ENCODE measurements at regions not wholly inside any gene's neighbourhood (a gene's known extent, or its start where the extent isn't known, plus 50 kb on each side); places are given as distances from the start of the nearest gene placed in this dataset.

- H3K4me1 ChIP-seq (ENCODE audit: insufficient read depth) = peaks cover 3% of the 10 kb centered on the region; the same call in 1 of the 2 replicates
- no peak for ATAC-seq
- TF ChIP-seq ZNF331 (CRISPR knock-in tag; IDR thresholded peaks at IDR 0.05; ENCODE audit: low read depth) (no peak), ZNF114 (CRISPR knock-in tag; IDR thresholded peaks at IDR 0.05) (no peak), EZH2 (IDR thresholded peaks at IDR 0.05; ENCODE audit: low read depth, unreplicated experiment) (no peak), CTCF (conservative IDR thresholded peaks at IDR 0.05; ENCODE audit: low read depth in 2 of 2) (no peak), STAT1 (IDR thresholded peaks at IDR 0.05; ENCODE audit: unreplicated experiment) (no peak), NANOG (IDR thresholded peaks at IDR 0.05; ENCODE audit: borderline replicate concordance) (no peak), EZH2phosphoT487 (IDR thresholded peaks at IDR 0.05; ENCODE audit: unreplicated experiment) (no peak), JUNB (IDR thresholded peaks at IDR 0.05; ENCODE audit: unreplicated experiment) (no peak), CREB1 (CRISPR knock-in tag; IDR thresholded peaks at IDR 0.05; ENCODE audit: low read depth) (no peak), ETS1 (IDR thresholded peaks at IDR 0.05) (no peak), POLR2AphosphoS5 (IDR thresholded peaks at IDR 0.05; ENCODE audit: low read depth) (no peak)
- TF ChIP-seq, protein P1, sequence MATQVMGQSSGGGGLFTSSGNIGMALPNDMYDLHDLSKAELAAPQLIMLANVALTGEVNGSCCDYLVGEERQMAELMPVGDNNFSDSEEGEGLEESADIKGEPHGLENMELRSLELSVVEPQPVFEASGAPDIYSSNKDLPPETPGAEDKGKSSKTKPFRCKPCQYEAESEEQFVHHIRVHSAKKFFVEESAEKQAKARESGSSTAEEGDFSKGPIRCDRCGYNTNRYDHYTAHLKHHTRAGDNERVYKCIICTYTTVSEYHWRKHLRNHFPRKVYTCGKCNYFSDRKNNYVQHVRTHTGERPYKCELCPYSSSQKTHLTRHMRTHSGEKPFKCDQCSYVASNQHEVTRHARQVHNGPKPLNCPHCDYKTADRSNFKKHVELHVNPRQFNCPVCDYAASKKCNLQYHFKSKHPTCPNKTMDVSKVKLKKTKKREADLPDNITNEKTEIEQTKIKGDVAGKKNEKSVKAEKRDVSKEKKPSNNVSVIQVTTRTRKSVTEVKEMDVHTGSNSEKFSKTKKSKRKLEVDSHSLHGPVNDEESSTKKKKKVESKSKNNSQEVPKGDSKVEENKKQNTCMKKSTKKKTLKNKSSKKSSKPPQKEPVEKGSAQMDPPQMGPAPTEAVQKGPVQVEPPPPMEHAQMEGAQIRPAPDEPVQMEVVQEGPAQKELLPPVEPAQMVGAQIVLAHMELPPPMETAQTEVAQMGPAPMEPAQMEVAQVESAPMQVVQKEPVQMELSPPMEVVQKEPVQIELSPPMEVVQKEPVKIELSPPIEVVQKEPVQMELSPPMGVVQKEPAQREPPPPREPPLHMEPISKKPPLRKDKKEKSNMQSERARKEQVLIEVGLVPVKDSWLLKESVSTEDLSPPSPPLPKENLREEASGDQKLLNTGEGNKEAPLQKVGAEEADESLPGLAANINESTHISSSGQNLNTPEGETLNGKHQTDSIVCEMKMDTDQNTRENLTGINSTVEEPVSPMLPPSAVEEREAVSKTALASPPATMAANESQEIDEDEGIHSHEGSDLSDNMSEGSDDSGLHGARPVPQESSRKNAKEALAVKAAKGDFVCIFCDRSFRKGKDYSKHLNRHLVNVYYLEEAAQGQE (IDR thresholded peaks at IDR 0.05; ENCODE audit: unreplicated experiment) = no peak
- TF ChIP-seq, protein P2, sequence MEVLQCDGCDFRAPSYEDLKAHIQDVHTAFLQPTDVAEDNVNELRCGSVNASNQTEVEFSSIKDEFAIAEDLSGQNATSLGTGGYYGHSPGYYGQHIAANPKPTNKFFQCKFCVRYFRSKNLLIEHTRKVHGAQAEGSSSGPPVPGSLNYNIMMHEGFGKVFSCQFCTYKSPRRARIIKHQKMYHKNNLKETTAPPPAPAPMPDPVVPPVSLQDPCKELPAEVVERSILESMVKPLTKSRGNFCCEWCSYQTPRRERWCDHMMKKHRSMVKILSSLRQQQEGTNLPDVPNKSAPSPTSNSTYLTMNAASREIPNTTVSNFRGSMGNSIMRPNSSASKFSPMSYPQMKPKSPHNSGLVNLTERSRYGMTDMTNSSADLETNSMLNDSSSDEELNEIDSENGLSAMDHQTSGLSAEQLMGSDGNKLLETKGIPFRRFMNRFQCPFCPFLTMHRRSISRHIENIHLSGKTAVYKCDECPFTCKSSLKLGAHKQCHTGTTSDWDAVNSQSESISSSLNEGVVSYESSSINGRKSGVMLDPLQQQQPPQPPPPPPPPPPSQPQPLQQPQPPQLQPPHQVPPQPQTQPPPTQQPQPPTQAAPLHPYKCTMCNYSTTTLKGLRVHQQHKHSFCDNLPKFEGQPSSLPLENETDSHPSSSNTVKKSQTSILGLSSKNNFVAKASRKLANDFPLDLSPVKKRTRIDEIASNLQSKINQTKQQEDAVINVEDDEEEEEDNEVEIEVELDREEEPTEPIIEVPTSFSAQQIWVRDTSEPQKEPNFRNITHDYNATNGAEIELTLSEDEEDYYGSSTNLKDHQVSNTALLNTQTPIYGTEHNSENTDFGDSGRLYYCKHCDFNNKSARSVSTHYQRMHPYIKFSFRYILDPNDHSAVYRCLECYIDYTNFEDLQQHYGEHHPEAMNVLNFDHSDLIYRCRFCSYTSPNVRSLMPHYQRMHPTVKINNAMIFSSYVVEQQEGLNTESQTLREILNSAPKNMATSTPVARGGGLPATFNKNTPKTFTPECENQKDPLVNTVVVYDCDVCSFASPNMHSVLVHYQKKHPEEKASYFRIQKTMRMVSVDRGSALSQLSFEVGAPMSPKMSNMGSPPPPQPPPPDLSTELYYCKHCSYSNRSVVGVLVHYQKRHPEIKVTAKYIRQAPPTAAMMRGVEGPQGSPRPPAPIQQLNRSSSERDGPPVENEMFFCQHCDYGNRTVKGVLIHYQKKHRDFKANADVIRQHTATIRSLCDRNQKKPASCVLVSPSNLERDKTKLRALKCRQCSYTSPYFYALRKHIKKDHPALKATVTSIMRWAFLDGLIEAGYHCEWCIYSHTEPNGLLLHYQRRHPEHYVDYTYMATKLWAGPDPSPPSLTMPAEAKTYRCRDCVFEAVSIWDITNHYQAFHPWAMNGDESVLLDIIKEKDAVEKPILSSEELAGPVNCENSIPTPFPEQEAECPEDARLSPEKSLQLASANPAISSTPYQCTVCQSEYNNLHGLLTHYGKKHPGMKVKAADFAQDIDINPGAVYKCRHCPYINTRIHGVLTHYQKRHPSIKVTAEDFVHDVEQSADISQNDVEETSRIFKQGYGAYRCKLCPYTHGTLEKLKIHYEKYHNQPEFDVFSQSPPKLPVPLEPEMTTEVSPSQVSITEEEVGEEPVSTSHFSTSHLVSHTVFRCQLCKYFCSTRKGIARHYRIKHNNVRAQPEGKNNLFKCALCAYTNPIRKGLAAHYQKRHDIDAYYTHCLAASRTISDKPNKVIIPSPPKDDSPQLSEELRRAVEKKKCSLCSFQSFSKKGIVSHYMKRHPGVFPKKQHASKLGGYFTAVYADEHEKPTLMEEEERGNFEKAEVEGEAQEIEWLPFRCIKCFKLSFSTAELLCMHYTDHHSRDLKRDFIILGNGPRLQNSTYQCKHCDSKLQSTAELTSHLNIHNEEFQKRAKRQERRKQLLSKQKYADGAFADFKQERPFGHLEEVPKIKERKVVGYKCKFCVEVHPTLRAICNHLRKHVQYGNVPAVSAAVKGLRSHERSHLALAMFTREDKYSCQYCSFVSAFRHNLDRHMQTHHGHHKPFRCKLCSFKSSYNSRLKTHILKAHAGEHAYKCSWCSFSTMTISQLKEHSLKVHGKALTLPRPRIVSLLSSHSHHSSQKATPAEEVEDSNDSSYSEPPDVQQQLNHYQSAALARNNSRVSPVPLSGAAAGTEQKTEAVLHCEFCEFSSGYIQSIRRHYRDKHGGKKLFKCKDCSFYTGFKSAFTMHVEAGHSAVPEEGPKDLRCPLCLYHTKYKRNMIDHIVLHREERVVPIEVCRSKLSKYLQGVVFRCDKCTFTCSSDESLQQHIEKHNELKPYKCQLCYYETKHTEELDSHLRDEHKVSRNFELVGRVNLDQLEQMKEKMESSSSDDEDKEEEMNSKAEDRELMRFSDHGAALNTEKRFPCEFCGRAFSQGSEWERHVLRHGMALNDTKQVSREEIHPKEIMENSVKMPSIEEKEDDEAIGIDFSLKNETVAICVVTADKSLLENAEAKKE (CRISPR knock-in tag; IDR thresholded peaks at IDR 0.05) = no peak
- Mint-ChIP-seq H3K27ac (no peak overlapping the region), H3K4me3 (no peak overlapping the region), H3K27me3 (ENCODE audit: insufficient read depth, low read depth, poor library complexity) (no peaks in the 10 kb centered on the region), H3K36me3 (ENCODE audit: low read depth) (peaks cover 10% of the 10 kb centered on the region; the same call in 2 of the 3 replicates), H3K4me1 (no peaks in the 10 kb centered on the region), H3K9me3 (peaks cover 22% of the 10 kb centered on the region)
- H3F3A ChIP-seq (replicated peaks; ENCODE audit: low read depth) = no peaks in the 10 kb centered on the region
- H3K36me3 ChIP-seq (ENCODE audit: insufficient read depth) = no peaks in the 10 kb centered on the region
- no peak overlapping the region for H3K27ac ChIP-seq (ENCODE audit: low read depth)
- DNase-seq (ENCODE audit: low spot score) = no peak
- H3K4me3 ChIP-seq = no peak overlapping the region
- H3K79me2 ChIP-seq (replicated peaks; ENCODE audit: insufficient read depth) = no peaks in the 10 kb centered on the region
- H3K4me2 ChIP-seq = no peak overlapping the region
- H3K27me3 ChIP-seq (ENCODE audit: insufficient read depth) = no peaks in the 10 kb centered on the region
- H4K20me1 ChIP-seq (replicated peaks; ENCODE audit: insufficient read depth) = no peaks in the 10 kb centered on the region
- H2AFZ ChIP-seq = no peak overlapping the region
- H3K9me2 ChIP-seq (ENCODE audit: insufficient read depth) = no peaks in the 10 kb centered on the region; the same call in 1 of the 2 replicates
Measured at GRCh38 chr12:93177208-93178153, 200.2 kb upstream of the NUDT4 start.
